ENCODE measurements at regions not wholly inside any gene's neighbourhood (a gene's known extent, or its start where the extent isn't known, plus 50 kb on each side); places are given as distances from the start of the nearest gene placed in this dataset.

DNA sequence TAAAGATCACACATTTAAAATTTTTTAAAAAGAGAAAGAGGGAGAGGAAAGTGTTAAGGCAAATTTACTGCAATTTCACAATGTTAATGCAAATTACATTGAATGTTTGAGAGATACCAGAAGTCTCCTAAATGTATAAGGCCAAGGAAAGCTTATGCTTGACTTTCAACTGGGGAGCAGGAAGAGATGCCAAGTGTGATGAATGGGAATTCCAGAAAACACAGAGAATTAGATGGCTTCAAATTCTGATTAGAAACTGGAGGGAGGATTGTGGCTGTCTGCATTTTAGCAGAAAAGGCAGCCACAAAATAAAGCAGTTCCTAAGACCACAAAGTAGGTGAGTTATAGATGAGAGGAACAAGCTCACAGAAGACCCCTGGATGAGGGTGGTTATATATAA is 328.3 kb upstream of the CITED2 start:
- TF ChIP-seq, protein P1, sequence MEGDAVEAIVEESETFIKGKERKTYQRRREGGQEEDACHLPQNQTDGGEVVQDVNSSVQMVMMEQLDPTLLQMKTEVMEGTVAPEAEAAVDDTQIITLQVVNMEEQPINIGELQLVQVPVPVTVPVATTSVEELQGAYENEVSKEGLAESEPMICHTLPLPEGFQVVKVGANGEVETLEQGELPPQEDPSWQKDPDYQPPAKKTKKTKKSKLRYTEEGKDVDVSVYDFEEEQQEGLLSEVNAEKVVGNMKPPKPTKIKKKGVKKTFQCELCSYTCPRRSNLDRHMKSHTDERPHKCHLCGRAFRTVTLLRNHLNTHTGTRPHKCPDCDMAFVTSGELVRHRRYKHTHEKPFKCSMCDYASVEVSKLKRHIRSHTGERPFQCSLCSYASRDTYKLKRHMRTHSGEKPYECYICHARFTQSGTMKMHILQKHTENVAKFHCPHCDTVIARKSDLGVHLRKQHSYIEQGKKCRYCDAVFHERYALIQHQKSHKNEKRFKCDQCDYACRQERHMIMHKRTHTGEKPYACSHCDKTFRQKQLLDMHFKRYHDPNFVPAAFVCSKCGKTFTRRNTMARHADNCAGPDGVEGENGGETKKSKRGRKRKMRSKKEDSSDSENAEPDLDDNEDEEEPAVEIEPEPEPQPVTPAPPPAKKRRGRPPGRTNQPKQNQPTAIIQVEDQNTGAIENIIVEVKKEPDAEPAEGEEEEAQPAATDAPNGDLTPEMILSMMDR (IDR thresholded peaks at IDR 0.05) = no peak
- TF ChIP-seq POLR2A (IDR thresholded peaks at IDR 0.05) = no peak
